ENCODE measurements at regions not wholly inside any gene's neighbourhood (a gene's known extent, or its start where the extent isn't known, plus 50 kb on each side); places are given as distances from the start of the nearest gene placed in this dataset.
A peak's percentile ranks its signal among the peaks of the same experiment; 100 is the strongest.

DNA sequence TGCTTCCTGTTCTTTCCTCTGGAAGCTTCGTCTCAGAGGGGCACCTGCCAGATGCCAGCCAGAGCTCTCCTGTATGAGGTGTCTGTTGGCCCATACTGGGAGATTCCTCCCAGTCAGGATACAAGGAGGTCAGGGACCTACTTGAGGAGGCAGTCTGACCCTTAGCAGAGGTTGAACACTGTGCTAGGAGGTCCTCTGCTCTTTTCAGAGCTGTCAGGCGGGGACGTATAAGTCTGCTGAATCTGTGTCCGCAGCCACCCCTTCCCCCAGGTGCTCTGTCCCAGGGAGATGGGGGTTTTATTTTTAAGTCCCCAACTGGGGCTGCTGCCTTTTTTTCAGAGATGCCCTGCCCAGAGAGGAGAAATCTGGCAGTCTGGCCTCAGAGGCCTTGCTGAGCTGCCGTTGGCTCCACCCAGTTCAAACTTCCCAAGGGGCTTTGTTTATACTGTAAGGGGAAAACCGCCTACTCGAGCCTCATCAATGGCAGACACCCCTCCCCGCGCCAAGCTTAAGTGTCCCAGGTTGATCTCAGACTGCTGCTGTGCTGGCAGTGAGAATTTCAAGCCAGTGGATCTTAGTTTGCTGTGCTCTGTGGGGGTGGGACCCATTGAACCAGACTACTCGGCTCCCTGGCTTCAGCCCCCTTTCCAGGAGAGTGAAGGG, 326.7 kb downstream of the BCKDHB start:
- TF ChIP-seq KDM1A (IDR thresholded peaks at IDR 0.05; ENCODE audit: borderline replicate concordance, low read length) (no peak), MAX (IDR thresholded peaks at IDR 0.05) (no peak), YY1 (IDR thresholded peaks at IDR 0.05; ENCODE audit: low read depth, low read length) (peak; percentile 55; the same call in 1 of the 2 replicates), USF2 (IDR thresholded peaks at IDR 0.05; ENCODE audit: low read length) (no peak), POLR2AphosphoS5 (IDR thresholded peaks at IDR 0.05; ENCODE audit: low read depth, low read length) (no peak)
- TF ChIP-seq, protein P1, sequence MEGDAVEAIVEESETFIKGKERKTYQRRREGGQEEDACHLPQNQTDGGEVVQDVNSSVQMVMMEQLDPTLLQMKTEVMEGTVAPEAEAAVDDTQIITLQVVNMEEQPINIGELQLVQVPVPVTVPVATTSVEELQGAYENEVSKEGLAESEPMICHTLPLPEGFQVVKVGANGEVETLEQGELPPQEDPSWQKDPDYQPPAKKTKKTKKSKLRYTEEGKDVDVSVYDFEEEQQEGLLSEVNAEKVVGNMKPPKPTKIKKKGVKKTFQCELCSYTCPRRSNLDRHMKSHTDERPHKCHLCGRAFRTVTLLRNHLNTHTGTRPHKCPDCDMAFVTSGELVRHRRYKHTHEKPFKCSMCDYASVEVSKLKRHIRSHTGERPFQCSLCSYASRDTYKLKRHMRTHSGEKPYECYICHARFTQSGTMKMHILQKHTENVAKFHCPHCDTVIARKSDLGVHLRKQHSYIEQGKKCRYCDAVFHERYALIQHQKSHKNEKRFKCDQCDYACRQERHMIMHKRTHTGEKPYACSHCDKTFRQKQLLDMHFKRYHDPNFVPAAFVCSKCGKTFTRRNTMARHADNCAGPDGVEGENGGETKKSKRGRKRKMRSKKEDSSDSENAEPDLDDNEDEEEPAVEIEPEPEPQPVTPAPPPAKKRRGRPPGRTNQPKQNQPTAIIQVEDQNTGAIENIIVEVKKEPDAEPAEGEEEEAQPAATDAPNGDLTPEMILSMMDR (IDR thresholded peaks at IDR 0.05; ENCODE audit: control extremely low read depth in 1 of 3, insufficient read depth in 1 of 3, low read depth in 1 of 3, low read length in 3 of 3): no peak

Measured in H1 (cell line).